Testis (tissue), 2 donors: ENCODE measurements at regions not wholly inside any gene's neighbourhood (a gene's known extent, or its start where the extent isn't known, plus 50 kb on each side); places are given as distances from the start of the nearest gene placed in this dataset.

Experiments
- POLR2A ChIP-seq: fragments of 450-650 bp; IDR thresholded peaks from one replicate; pipeline ENCODE4 v1.6.1; 2017; ENCODE audit warnings: antibody characterized with exemption, mild to moderate bottlenecking, moderate library complexity
- TF ChIP-seq, protein P1 (sequence below), 3 experiments: fragments of 450-650 bp in 2 of 3; fragments of 200-600 bp in 1 of 3; sonication (generic) in 1 of 3; IDR thresholded peaks; one replicate each; pipeline ENCODE4 v1.5.1; 2016 to 2019; ENCODE audit warnings: antibody characterized with exemption in 3 of 3, mild to moderate bottlenecking in 2 of 3, moderate library complexity in 1 of 3

DNA sequence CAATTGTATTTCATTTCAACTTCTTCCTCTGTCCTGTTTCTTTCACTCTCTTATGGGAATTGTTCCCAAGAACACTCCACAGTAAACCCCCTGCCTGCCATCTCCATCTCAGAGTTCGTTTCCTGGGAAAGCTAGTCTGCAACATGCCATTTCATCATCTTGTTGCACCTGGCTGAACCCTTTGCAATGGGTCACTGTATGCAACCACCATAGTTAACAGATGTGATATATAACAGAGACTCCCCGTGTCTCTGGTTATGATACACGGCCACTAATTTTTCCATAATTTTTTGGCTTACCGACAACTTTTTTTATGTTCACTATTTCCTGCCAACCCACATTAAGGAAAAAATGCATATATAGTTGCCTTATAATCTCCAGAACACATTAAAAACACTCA, 95.5 kb downstream of the CHST2 start:
- no peak for TF ChIP-seq POLR2A
- TF ChIP-seq, protein P1, sequence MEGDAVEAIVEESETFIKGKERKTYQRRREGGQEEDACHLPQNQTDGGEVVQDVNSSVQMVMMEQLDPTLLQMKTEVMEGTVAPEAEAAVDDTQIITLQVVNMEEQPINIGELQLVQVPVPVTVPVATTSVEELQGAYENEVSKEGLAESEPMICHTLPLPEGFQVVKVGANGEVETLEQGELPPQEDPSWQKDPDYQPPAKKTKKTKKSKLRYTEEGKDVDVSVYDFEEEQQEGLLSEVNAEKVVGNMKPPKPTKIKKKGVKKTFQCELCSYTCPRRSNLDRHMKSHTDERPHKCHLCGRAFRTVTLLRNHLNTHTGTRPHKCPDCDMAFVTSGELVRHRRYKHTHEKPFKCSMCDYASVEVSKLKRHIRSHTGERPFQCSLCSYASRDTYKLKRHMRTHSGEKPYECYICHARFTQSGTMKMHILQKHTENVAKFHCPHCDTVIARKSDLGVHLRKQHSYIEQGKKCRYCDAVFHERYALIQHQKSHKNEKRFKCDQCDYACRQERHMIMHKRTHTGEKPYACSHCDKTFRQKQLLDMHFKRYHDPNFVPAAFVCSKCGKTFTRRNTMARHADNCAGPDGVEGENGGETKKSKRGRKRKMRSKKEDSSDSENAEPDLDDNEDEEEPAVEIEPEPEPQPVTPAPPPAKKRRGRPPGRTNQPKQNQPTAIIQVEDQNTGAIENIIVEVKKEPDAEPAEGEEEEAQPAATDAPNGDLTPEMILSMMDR (IDR thresholded peaks at IDR 0.05), result no peak
